Stimulated activated naive CD8-positive, alpha-beta T cell treated with anti-CD3 and anti-CD28 coated beads, Interleukin-15, Interleukin-2, amounts not matched to agents 100 U/mL and 50 U/mL, for 24 hours (primary cell): ENCODE measurements at regions not wholly inside any gene's neighbourhood (a gene's known extent, or its start where the extent isn't known, plus 50 kb on each side); places are given as distances from the start of the nearest gene placed in this dataset.
"Not testable (repeated sequence)": the region's sequence is repeated elsewhere in the genome, so short reads cannot be mapped to it uniquely, and the experiment has no call there.

Experiments used
- ATAC-seq: fragments of 150-1000 bp; cut with Tn5 transposase; one replicate; pipeline ENCODE4 v1.10.0; 2021
- DNase-seq: peaks from one replicate; pipeline ENCODE4 v3.0.0; 2021

DNA sequence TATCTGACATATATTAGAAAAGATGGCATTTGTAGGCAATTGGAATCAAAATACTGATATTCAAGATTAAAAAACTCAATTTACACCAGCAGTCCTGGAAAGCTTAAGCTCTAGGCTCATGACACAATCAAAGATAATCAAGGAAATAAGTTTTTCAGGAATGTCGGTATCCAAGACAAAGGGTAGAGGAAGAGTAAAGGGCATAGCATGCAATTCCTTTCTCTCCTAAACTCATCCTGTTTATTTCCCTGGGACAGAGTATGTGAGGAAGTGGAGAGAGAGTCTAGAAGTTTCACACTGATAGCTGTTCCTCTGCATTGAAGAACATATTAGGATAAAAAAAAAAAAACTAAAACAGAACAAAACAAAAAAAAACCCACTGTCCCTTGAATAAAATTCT is 2452.1 kb downstream of the PCDH9 start:
- DNase-seq (no peak), ATAC-seq (no peak)

DNA sequence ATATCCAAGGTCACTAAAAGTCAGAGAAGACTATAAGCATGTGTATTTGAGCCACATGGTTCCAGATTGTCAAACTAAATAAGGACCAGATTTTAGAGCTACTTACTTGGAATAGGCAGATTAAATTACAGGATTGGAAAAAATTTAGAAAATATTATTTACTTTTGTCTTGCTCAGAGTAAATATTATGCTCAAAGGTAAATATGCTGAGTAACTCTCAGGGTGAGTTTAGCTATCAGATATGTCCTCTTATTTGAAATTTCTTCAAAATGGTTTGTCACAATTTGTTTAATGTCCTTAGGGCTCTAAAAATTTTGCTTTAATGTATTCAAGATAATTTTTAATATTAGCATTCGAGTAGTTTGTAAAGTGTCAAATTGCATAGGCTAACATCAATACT is 2455.2 kb downstream of the PCDH9 start:
- ATAC-seq (no peak), DNase-seq (no peak)

DNA sequence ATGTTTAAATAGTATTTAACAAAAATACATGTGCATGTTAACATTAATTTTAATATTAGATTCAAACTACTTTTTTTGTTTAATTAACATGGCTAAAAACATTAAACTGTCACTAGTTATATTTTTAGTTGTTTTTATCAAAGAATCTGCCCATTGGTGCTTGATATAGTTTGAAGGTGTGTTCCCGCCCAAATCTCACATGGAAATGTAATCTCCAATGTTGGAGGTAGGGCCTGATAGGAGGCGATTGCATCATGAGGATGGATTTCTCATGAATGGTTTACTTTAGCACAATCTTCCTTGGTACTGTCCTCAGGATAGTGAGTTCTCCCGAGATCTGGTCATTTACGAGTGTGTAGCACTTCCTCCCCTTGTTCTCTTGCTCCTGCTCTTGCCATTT is 2459.4 kb downstream of the PCDH9 start:
- ATAC-seq (no peak), DNase-seq (no peak)

DNA sequence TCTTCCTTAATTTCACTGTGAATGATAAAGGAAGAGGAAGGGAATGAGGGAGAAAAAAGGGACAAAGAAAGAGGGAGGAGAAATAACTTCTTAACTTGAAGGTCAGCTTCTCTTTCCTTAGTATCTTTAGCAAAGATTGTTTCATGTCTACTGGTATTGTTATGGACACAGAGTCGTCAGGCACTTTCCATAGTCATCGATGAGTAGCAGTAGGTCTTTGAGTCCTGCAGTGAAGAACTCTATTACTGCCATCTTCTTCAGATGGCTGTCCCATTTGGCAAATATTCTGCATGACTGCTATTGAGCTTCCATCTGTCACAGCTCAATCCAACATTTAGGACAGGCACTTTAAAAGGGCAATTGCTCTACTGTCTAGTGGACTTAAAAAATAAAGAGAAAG is 2463.1 kb downstream of the PCDH9 start:
- DNase-seq (no peak), ATAC-seq (no peak)

DNA sequence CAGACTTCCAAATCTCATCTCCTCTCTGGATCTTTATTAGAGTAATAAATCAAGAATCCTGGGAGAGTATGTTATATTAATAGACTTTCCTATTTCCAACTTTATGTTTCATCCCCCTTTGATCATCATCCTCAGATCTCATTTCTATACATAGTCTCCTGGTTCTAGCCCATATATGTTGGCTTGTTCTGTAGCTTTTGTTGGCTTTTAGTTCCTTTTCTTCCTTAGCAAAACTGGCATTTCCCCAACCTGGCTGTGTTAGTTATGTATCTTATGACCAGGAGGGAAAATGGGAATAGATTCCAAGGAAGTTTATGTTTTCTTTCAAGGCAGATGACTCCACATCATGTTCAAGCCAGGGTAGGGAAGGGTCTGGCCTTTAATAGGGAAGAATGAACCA is 2464.5 kb downstream of the PCDH9 start:
- no peak for DNase-seq
- no peak for ATAC-seq

DNA sequence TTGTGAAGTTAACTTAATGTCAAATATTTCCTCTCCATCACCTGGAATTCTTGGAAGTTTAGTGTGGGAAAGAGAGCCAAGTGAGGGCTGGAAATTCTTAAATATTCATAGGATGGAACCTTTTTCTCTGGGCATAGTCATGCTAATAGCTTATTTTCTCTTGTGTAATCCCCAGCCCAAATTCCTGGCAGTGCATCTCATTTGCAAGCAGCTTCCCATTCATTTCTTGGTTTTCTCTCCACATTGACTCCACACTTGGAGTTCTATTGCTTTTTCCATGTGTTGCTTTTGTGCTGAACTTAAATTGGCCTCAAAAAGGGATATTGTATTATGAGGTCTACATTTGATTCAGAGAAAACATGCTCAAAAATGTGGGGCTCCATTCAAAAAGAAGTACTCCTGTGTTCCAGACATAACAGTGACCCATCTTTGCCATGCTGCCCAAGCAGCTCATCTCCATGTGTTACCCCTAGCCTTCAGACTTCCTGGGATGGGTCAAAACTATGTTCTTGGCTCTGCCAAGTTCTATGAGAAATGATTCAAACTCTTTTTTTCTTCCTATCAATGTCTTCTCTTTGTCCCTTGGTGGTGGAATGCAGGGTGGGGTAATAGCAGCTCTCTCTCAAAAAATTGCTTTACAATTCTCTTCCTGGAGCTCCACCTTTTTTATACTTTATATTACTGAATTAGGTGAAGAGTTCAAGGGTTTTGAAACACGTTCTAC is 2471.5 kb downstream of the PCDH9 start:
- ATAC-seq (no peak), DNase-seq (no peak)

DNA sequence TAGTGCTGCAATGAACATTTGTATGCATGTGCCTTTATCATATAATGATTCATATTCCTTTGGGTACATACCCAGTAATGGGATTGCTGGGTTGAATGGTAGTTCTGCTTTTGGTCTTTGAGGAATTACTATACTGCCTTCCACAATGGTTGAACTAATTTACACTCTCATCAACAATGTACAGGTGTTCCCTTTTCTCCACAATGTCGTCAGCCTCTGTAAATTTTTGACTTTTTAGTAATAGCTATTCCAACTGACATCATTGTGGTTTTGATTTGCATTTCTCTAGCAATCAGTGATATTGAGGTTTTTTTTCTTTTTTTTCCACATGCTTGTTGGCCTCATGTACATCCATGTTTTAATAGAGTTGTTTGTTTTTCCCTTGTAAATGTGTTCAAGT is 2473.5 kb downstream of the PCDH9 start:
- ATAC-seq (no peak), DNase-seq (no peak)

DNA sequence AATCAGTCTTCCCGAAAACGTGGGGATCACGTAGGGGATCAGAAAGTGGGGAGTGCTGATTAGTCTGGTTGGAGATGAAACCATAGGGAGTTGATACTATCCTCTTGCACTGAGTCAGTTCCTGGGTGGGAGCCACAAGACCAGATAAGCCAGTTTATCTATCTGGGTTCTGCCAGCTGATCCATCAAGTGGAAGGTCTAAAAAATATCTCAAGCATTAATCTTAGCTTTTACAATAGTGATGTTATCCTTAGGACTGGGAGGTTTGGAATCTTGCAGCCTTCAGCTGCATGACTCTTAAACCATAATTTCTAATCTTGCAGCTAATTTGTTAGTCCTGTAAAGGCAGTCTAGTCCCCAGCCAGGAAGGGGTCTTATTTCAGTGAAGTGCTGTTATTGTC is 2474.2 kb downstream of the PCDH9 start:
- ATAC-seq, result no peak
- no peak for DNase-seq

DNA sequence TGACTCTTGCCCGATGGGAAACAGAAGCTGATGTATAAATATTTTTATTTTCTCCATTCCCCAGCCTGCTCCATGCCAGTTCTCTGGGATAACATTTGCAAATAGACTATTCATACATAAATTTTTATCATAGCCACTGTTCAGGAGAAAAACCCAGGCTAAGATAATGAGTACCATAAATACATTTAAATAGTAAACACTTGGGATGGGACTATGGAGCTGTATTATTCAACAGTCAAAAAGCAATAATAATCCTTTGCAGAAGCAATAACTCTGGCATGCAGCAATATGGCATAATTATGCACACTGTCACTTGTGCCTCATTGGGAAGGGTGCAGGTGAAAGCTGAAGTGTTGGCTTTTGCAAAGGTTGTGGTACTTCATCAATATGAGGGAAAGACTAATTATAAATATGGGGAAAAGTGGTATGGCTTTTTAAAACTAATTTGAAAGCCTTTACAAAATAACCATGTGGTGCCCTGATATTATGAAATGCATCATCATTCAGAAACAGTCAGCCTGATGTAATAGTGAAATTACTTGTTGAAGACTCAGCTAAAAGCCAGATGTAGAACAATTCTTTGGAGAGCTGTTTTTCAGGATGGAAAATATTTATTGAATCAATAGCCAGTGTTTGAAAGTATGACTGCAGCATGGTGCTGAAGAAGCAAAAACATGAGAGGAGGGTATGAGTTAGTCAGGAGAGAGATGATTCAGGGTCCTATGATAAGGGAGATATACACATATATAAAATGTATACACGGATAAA is 2476.7 kb downstream of the PCDH9 start:
- no peak for ATAC-seq
- DNase-seq, result no peak

DNA sequence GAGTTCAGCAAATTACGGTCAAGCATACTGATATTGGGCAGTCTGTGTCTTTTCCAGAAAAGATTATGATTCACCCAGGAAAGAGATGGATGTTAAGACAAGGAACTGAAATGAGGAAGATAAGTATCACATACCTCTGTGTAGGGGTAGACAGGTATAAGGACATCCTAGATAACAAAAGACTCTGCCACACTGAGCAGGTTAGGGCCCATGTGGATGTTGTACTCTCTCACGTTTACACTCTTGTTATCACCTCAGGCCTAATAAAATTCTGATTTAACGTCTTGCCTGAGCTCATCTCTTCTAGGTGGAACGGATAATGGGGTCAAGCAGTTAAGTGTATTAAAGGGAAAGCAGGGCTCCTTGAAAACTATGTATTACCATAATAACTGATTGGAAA is 2480.8 kb downstream of the PCDH9 start:
- ATAC-seq, result no peak
- no peak for DNase-seq

DNA sequence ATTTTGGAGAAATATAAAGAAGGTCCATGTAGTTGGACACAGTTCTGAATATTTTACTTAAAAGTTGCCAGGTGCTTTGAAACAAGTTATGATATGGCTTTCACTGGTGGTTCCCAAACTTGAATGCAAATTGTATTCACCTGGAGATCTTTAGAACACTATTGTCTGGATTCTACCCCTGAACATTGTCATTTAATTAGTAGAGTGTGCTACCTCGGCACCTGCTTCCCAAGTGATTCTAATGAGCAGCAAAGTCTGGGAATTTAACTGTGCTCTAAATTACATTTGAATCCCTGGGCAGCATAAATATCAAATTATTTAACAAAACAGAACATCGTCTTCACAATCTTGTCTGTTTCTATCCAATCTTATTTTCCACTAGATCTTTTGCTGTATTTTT is 2483.3 kb downstream of the PCDH9 start:
- DNase-seq (no peak), ATAC-seq (no peak)

DNA sequence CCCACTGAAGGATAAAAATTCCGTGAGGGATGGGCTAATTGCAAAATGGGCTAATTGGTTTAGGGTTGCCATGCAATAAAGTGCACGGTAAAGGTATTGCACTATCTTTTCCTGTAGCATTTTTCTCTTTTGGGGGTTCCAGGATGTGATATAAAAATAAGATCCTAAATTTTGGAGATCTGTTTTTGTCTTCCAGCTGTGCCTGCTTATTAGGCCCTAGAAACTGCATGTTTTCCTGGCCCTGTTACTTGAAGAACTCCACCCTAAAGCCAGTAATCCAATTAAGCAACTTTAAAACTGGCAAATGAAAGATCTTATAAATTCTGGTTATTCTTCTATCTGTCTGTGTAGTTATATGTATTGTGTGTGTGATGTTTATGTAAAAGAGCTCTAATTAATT is 2489.6 kb downstream of the PCDH9 start:
- ATAC-seq (no peak), DNase-seq (no peak)

DNA sequence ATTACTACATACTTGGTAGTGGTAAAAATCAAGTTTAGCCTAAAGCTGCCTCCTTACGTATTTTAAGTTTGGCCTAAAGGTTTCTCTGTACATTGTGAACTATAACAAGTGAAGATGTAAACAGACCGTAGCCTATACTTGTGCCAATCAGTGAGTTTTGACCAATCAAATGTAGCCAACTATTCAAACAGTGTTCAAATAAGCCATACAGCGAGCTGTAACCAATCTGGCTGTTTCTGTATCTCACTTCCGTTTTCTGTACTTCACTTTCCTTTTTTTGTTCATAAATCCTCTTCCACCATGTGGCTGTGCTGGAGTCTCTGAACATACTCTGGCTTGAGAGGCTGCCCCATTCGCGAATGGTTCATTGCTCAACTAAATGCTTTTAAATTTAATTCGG is 2504.6 kb downstream of the PCDH9 start:
- no peak for ATAC-seq

DNA sequence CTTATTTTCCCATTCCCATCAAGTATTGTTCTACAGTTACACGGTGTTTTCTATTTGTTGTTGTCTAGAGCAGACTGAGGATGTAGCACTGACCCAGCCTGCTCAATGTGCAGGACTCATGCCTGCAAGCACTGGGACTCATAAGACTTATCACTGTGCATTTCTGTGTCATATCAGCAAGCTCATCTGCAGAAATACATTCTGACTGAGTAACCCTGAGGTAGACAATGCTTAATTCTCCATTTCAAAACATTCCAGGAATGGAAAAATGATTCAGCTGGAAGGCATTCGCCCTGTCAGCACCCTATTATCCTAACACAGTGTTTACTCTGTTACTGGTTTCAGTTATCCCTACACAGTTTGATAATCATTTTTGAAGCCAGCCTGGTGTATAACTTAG is 2506.4 kb downstream of the PCDH9 start:
- no peak for DNase-seq
- no peak for ATAC-seq

More for the DNA sequence above, 2504.6 kb downstream of the PCDH9 start:
- DNase-seq, result no peak

DNA sequence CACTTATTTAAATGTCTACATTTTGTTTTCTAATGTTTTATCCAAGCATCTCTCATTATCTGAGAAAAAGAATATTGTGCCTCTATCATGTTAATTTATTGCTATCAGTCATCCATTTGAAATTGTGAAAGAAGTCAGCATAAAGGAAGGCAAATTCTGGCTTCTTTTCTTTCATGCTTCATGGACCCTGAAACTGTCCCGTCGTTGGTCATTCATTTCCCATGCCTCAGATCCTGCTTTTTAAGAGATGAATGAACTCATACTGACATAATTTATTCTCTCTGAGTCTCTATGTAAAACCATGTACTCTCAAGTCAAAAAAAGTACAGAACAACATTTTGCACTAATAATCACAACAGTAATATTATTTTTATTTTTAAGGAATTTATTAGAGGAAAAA is 2512.0 kb downstream of the PCDH9 start:
- ATAC-seq (no peak), DNase-seq (no peak)

DNA sequence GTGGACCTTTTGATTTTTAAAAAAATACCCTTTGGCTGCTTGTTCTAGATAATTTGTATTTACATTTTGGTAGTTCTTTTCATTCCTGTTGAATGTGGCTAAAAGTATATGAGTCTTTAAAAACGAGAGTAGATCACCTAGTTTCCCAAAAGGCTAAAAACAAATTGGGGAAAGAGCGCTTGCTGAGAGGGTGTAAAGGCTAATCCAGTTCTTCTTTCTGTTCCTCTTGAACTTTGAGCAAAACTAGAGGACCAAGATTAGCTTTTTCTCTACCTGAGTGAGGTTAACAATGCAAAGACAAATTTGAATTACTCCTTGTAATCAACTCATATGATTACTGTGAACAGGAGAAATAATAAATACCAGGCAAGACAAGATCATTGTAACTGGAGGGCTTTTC is 2513.2 kb downstream of the PCDH9 start:
- DNase-seq, result no peak
- no peak for ATAC-seq

DNA sequence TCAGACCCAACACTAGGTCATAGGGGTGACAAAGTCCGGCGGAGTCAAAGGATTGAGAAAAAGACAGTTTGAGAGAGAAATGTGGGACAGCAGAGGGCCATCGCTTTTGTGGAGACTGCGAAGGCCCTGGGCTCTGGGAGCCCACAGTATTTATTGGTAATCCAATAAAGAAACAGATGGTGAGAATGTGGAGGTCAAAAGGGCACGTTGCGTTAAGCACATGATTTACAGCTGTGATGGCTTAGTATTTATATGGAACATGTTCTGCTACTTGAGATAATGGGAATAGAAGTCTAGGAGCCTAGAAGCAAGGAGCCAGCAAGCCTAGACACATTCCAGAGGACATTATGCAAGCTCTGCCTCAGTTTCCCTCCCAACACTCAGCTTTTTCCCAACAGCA is 2521.1 kb downstream of the PCDH9 start:
- DNase-seq (no peak), ATAC-seq (no peak)

DNA sequence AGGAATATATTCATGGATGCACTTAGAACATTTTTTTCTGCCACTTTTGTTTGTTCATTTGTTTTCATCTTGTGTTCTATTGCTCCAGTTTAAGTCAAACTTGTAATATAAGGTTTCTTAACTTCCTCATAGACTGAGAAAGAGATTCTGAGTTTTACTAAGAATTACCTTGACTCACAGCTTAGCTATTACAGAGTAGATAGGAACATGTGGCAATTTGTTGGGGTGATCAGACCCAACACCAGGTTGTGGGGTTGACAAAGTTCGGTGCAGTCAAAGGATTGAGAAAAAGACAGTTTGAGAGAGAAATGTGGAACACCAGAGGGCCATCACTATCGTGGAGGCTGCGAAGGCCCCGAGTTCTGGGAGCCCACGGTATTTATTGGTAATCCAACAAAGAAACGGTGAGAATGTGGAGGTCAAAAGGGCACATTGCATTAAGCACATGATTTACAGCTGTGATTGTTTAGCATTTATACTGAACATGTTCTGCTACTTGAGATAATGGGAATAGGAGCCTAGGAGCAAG is 2526.0 kb downstream of the PCDH9 start:
- DNase-seq, result no peak

DNA sequence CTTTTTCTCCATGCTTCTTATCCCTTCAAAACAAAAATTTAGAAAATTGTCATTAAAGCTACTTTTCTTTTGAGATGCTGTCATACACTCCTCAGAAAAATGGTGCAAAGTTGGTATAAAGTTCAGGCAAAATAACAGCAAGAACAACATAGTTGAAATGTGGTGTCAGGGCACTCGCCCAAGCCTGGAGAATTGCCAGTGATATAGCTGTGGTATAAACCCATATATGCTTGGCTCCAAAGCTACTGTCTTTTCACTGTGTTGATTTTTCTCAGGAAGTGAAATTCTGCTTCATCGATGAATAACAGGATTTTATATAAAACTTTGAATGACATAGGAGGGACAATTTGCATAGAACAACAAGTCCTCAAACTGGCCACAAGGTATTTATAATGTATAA is 2532.9 kb downstream of the PCDH9 start:
- no peak for ATAC-seq

More for the DNA sequence above, 2526.0 kb downstream of the PCDH9 start:
- no peak for ATAC-seq

DNA sequence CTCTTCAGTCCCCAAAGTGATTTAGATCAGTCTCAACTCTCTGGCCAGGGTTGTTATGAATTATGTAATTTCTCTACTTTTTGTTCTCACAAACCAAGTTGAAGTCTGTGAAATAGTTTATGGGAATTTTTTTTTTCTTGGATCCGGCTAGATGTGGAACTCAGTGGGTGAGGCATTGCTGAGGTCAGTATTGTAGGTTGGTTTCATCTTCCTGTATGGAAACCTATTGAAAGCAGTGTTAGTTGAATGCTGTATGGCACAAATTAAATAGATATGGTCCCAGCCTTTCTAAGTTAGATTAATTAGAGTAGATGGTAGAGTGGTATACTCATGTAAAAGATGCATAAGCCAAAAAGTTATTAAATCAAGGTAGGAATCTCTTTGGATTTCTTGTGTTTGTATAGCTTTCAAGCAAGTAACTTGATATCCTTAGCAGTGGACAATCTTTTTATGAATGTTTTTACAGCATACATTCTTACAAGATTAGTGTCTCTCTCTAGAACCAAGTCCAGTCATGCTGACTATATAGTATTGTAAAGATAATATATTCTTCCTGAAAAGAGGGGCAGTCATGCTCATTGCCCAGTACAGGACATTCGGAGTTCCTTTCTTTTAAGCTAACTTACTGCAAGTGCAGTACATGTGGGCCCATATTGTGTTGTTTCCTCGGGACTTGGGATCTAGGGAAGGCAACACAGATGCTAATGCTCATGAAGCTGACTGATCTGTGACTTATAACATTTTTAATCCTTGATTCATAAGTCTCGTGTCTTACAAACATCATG is 2541.1 kb downstream of the PCDH9 start:
- DNase-seq (no peak), ATAC-seq (no peak)

More for the DNA sequence above, 2532.9 kb downstream of the PCDH9 start:
- no peak for DNase-seq

DNA sequence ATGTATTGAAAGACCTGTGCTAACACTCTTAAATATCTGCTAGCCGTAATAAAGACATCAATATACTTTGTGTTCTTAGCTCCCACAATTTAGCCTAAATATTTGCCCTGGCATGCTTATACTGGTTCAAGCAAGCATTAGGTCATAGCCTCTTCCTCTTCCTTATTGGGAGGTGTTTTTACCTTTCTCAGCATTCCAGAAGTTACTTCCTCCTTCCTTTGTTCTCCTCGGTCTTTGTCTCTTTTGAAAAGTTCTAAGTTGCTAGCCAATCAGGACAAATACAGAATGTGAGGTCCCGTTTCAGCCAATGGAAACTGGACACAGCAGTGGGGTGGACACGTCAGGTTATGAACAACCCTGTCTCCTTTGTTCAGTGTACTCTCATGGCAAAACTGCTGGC is 2543.6 kb downstream of the PCDH9 start:
- not testable (repeated sequence) for DNase-seq, ATAC-seq

DNA sequence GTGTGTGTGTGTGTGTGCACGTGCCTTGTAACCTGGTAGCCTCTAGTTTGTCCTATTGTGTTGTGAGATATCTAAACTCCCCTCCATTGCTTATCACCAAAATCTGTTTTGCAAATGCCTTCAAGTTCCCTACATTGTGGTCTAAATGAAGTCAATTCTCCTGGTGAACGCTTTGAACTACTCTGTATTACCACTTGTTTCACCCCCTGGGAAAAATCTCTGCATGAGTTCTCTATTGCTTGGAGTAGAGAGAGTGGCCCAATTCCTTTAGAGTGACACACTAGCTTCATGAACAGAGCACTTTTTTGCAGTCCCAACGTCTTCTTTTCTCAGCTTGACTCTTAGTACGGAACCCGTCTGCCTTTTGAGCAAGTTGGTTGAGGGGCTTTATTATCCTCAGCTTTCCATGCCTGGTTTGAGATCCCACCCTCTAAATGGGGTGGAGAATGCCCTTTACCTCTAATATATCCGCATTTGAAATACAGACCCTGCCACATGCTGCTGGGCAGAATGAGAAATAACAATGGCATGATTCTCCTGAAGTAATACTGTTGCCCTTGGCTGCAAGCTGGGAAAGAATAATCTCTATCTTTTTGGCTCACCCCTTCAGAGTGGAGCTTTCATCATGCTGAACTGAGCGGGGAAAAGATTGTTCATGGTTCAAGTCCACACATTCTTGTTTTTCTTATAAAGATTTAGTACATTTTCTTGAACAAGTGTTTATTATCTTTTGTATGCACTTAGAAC is 2545.3 kb downstream of the PCDH9 start:
- ATAC-seq, result no peak
- no peak for DNase-seq
